ENCODE measurements at regions not wholly inside any gene's neighbourhood (a gene's known extent, or its start where the extent isn't known, plus 50 kb on each side); places are given as distances from the start of the nearest gene placed in this dataset.

- TF ChIP-seq CTCF (IDR thresholded peaks at IDR 0.05): no peak
- no peak for TF ChIP-seq POLR2A (IDR thresholded peaks at IDR 0.05)
Observed at GRCh38 chr2:188797371-188797770, 176.8 kb upstream of the COL3A1 start.

Data from heart left ventricle (tissue), 13 donors.